ENCODE measurements at regions not wholly inside any gene's neighbourhood (a gene's known extent, or its start where the extent isn't known, plus 50 kb on each side); places are given as distances from the start of the nearest gene placed in this dataset.

GRCh38 chr1:228939881-228940392 lies 204.7 kb downstream of the RHOU start:
- H3K27ac ChIP-seq: no peak overlapping the region
- TF ChIP-seq ZFX (IDR thresholded peaks at IDR 0.05): no peak
- TF ChIP-seq, protein P1, sequence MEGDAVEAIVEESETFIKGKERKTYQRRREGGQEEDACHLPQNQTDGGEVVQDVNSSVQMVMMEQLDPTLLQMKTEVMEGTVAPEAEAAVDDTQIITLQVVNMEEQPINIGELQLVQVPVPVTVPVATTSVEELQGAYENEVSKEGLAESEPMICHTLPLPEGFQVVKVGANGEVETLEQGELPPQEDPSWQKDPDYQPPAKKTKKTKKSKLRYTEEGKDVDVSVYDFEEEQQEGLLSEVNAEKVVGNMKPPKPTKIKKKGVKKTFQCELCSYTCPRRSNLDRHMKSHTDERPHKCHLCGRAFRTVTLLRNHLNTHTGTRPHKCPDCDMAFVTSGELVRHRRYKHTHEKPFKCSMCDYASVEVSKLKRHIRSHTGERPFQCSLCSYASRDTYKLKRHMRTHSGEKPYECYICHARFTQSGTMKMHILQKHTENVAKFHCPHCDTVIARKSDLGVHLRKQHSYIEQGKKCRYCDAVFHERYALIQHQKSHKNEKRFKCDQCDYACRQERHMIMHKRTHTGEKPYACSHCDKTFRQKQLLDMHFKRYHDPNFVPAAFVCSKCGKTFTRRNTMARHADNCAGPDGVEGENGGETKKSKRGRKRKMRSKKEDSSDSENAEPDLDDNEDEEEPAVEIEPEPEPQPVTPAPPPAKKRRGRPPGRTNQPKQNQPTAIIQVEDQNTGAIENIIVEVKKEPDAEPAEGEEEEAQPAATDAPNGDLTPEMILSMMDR (conservative IDR thresholded peaks at IDR 0.05): no peak

GRCh38 chr1:228940526-228940925 lies 205.2 kb downstream of the RHOU start:
- no peak overlapping the region for H3K27ac ChIP-seq
- no peak for TF ChIP-seq ZFX (IDR thresholded peaks at IDR 0.05)
- TF ChIP-seq, protein P1 (conservative IDR thresholded peaks at IDR 0.05): no peak

DNA sequence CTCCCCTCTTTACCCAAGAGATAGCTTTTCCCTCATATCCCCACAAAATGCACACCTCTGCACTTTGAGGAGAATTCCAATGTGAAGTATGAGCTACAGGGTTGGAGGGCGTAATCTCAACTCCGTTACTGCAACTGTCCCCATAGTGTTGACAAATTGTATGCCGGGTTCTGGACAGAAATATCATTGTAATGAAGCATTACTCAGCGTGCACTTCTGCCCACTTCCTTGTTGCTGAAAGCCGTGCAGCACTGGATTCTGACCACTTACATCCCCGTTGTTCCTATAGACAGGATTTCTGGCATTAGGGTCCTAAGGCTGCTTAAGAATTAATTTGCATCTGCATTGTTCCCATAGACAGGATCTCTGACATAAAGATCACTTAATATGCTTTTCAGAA lies 205.6 kb downstream of the RHOU start:
- no peak for TF ChIP-seq ZFX (IDR thresholded peaks at IDR 0.05)
- TF ChIP-seq, protein P1 (conservative IDR thresholded peaks at IDR 0.05): no peak
- H3K27ac ChIP-seq: no peak overlapping the region

DNA sequence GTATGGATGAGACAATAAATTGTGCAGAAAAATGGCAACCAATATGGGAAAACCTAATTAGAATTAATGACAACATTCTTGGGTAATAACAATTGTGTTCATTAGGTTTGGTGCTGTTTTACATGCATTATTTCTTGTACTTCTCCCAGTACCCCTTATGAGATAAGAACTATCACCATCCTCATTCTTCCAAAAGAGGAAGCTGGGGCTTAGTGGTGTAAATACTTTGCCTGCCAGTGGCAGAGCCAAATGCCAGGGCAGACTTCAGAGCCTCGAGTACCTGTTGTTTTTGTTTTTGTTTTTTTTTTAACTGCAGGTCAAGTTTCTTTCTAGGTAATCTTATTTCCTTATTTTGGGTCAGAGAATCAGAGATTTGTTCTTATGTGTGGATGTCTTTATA lies 206.4 kb downstream of the RHOU start:
- no peak overlapping the region for H3K27ac ChIP-seq
- no peak for TF ChIP-seq ZFX (IDR thresholded peaks at IDR 0.05)
- TF ChIP-seq, protein P1 (conservative IDR thresholded peaks at IDR 0.05): no peak

- no peak overlapping the region for H3K27ac ChIP-seq
- TF ChIP-seq, protein P1 (conservative IDR thresholded peaks at IDR 0.05): no peak
- TF ChIP-seq ZFX (IDR thresholded peaks at IDR 0.05): no peak
Observed at GRCh38 chr1:228943436-228943835, 208.2 kb downstream of the RHOU start.

DNA sequence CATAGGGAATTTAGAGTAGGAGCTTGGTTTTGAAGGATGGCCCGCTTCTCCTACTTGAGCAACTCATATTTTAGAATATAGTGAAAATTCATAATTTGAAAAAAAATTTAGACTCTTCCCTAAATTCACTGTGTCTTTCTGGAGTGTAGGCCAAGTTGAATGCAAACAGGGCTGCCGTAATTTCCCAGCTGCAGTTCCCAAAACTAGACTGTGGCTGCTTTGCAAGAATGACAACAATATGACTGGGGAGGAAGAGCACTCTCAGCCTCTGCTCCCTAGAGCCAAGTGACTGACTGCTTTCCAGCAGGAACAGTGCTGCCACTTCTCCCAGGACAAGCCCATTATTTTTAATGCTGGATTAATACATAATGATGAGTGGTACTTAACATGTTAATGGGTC lies 209.0 kb downstream of the RHOU start:
- H3K27ac ChIP-seq: no peak overlapping the region
- no peak for TF ChIP-seq ZFX (IDR thresholded peaks at IDR 0.05)
- TF ChIP-seq, protein P1 (conservative IDR thresholded peaks at IDR 0.05): no peak

GRCh38 chr1:228944935-228945371 lies 209.7 kb downstream of the RHOU start:
- no peak for TF ChIP-seq ZFX (IDR thresholded peaks at IDR 0.05)
- TF ChIP-seq, protein P1 (conservative IDR thresholded peaks at IDR 0.05): no peak
- no peak overlapping the region for H3K27ac ChIP-seq

All from C4-2B (cell line).